ENCODE measurements at regions not wholly inside any gene's neighbourhood (a gene's known extent, or its start where the extent isn't known, plus 50 kb on each side); places are given as distances from the start of the nearest gene placed in this dataset.
"Not testable (repeated sequence)": the region's sequence is repeated elsewhere in the genome, so short reads cannot be mapped to it uniquely, and the experiment has no call there.

GRCh38 chr13:73160371-73161031, 101.7 kb downstream of the KLF5 start:
- not testable (repeated sequence) for DNase-seq (ENCODE audit: low read depth)

- DNase-seq (ENCODE audit: low read depth): peak; percentile 69
Measured at GRCh38 chr13:73158851-73159250, 100.0 kb downstream of the KLF5 start.

- no peak for DNase-seq (ENCODE audit: low read depth)
Measured at GRCh38 chr13:73157031-73157430, 98.2 kb downstream of the KLF5 start.

- peak; percentile 62 for DNase-seq (ENCODE audit: low read depth)
Measured at GRCh38 chr13:73146707-73147106, 87.9 kb downstream of the KLF5 start.

GRCh38 chr13:73142071-73142470, 83.3 kb downstream of the KLF5 start:
- no peak for DNase-seq (ENCODE audit: low read depth)

GRCh38 chr13:73141292-73141771, 82.5 kb downstream of the KLF5 start:
- DNase-seq (ENCODE audit: low read depth): no peak

- DNase-seq (ENCODE audit: low read depth): no peak
Measured at GRCh38 chr13:73140801-73141200, 82.0 kb downstream of the KLF5 start.

GRCh38 chr13:73138638-73139491, 80.1 kb downstream of the KLF5 start:
- peak; percentile 84 for DNase-seq (ENCODE audit: low read depth)

GRCh38 chr13:73138276-73138637, 79.5 kb downstream of the KLF5 start:
- no peak for DNase-seq (ENCODE audit: low read depth)

GRCh38 chr13:73136776-73137175, 78.0 kb downstream of the KLF5 start:
- no peak for DNase-seq (ENCODE audit: low read depth)

- no peak for DNase-seq (ENCODE audit: low read depth)
Measured at GRCh38 chr13:73133531-73133930, 74.7 kb downstream of the KLF5 start.

- DNase-seq (ENCODE audit: low read depth): no peak
Measured at GRCh38 chr13:73131247-73131646, 72.4 kb downstream of the KLF5 start.

- DNase-seq (ENCODE audit: low read depth): no peak
Measured at GRCh38 chr13:73129023-73129422, 70.2 kb downstream of the KLF5 start.
